Neural cell (in vitro differentiated cells): ENCODE measurements at regions not wholly inside any gene's neighbourhood (a gene's known extent, or its start where the extent isn't known, plus 50 kb on each side); places are given as distances from the start of the nearest gene placed in this dataset.

Source experiments
- H2AFZ ChIP-seq: fragments of 200-600, 300-800 bp; sonication (generic), shearing (Covaris generic); 2 replicates; pipeline ENCODE4 v1.6.0; 2014; ENCODE audit warnings: low read depth, mild to moderate bottlenecking, antibody characterized with exemption, low read length, moderate library complexity
- H3F3A ChIP-seq: fragments of 200-600 bp; shearing (Covaris generic); 2 replicates; pipeline ENCODE4 v1.6.1; 2016; ENCODE audit warnings: mild to moderate bottlenecking, moderate library complexity, mixed read lengths, antibody characterized with exemption, low read length; ENCODE audit not compliant: insufficient read depth, poor library complexity, severe bottlenecking
- H3K27ac ChIP-seq: fragments of 200-600, 300-800 bp; sonication (generic), shearing (Covaris generic); 2 replicates; pipeline ENCODE4 v1.5.1; 2014; ENCODE audit warnings: mild to moderate bottlenecking, low read length, moderate library complexity
- H3K27me3 ChIP-seq: fragments of 300-800, 200-600 bp; sonication (generic), shearing (Covaris generic); 2 replicates; pipeline ENCODE4 v1.6.0; 2014; ENCODE audit warnings: mild to moderate bottlenecking, low read depth, low read length, moderate library complexity; ENCODE audit not compliant: insufficient read depth
- H3K36me3 ChIP-seq: fragments of 300-800, 200-600 bp; sonication (generic), shearing (Covaris generic); 2 replicates; pipeline ENCODE4 v1.5.1; 2014; ENCODE audit warnings: mild to moderate bottlenecking, antibody characterized with exemption, low read length, moderate library complexity; ENCODE audit not compliant: insufficient read depth
- H3K4me2 ChIP-seq: fragments of 300-800, 200-600 bp; sonication (generic), shearing (Covaris generic); 2 replicates; pipeline ENCODE4 v1.6.0; 2014; ENCODE audit warnings: mild to moderate bottlenecking, low read length
- H3K4me3 ChIP-seq: fragments of 300-800, 200-600 bp; sonication (generic), shearing (Covaris generic); 2 replicates; pipeline ENCODE4 v1.5.1; 2014; ENCODE audit warnings: mild to moderate bottlenecking, low read length, moderate library complexity
- H3K79me2 ChIP-seq: fragments of 200-600 bp; shearing (Covaris generic); replicated peaks from 2 replicates; pipeline ENCODE4 v1.6.0; 2014; ENCODE audit warnings: mild to moderate bottlenecking, low read length, moderate library complexity; ENCODE audit not compliant: insufficient read depth
- H3K9ac ChIP-seq: fragments of 300-800, 200-600 bp; sonication (generic), shearing (Covaris generic); 2 replicates; pipeline ENCODE4 v1.6.1; 2016; ENCODE audit warnings: mild to moderate bottlenecking, low read length, mixed read lengths
- H3K9me2 ChIP-seq: fragments of 200-600 bp; shearing (Covaris generic); 2 replicates; pipeline ENCODE4 v1.6.1; 2016; ENCODE audit warnings: mild to moderate bottlenecking, low read length, mixed read lengths; ENCODE audit not compliant: insufficient read depth
- H3K9me3 ChIP-seq: fragments of 200-600, 300-800 bp; sonication (generic), shearing (Covaris generic); 2 replicates; pipeline ENCODE4 v1.6.1; 2016; ENCODE audit warnings: mild to moderate bottlenecking, mixed run types, low read length, moderate library complexity, mixed read lengths
- H4K20me1 ChIP-seq: fragments of 200-600 bp; shearing (Covaris generic); 2 replicates; pipeline ENCODE4 v1.6.1; 2016; ENCODE audit warnings: mild to moderate bottlenecking, mixed run types; ENCODE audit not compliant: insufficient read depth
- EP300 ChIP-seq: fragments of 450-650 bp; conservative IDR thresholded peaks from 2 replicates; pipeline ENCODE4 v1.6.1; 2014; ENCODE audit warnings: antibody characterized with exemption, mild to moderate bottlenecking, moderate library complexity; ENCODE audit not compliant: poor library complexity, severe bottlenecking
- EZH2 ChIP-seq: fragments of 200-600, 300-800 bp; shearing (Covaris generic), sonication (generic); IDR thresholded peaks from 2 replicates; pipeline ENCODE4 v1.6.1; 2014; ENCODE audit warnings: antibody characterized with exemption, low read length, borderline replicate concordance, mild to moderate bottlenecking; ENCODE audit not compliant: insufficient read depth, poor library complexity, severe bottlenecking
- MXI1 ChIP-seq: fragments of 450-650 bp; conservative IDR thresholded peaks from 2 replicates; pipeline ENCODE4 v1.6.1; 2014; ENCODE audit warnings: antibody characterized with exemption, mild to moderate bottlenecking; ENCODE audit not compliant: poor library complexity, severe bottlenecking
- POLR2AphosphoS5 ChIP-seq: IDR thresholded peaks from 2 replicates; pipeline ENCODE4 v1.6.1; 2012
- RAD21 ChIP-seq: fragments of 450-650 bp; conservative IDR thresholded peaks from 2 replicates; pipeline ENCODE4 v1.6.1; 2014; ENCODE audit warnings: antibody characterized with exemption, mild to moderate bottlenecking, moderate library complexity
- SMC3 ChIP-seq: fragments of 450-650 bp; conservative IDR thresholded peaks from 2 replicates; pipeline ENCODE4 v1.6.1; 2014; ENCODE audit warnings: antibody characterized with exemption, mild to moderate bottlenecking, moderate library complexity; ENCODE audit not compliant: poor library complexity
- TAF1 ChIP-seq: IDR thresholded peaks from 2 replicates; pipeline ENCODE4 v1.6.1; 2012; ENCODE audit warnings: low read depth
- TF ChIP-seq, protein P1 (sequence below): IDR thresholded peaks from 2 replicates; pipeline ENCODE4 v1.6.1; 2012; ENCODE audit warnings: borderline replicate concordance
- TF ChIP-seq, protein P2 (sequence below): fragments of 450-650 bp; IDR thresholded peaks from 2 replicates; pipeline ENCODE4 v1.5.1; 2014; ENCODE audit warnings: antibody characterized with exemption, mild to moderate bottlenecking, moderate library complexity; ENCODE audit not compliant: poor library complexity, severe bottlenecking

DNA sequence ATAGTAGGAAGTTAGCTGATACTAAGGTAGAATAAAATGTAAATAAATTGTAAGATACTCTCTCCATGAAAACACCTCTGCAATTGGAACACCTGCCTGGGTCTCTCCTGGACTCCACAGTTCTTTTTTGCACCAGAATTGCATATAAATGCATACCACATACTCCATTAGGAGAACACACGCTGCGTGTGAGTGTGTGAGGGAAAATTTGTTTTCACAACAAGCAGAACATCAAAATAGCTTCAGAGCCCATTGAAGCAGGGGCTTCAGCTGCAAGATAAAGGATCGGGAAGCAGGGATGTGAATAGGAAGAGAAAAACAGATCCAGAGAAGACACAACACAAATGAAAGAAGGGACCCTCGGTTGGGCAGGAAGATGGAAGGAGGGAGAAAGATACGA is 389.8 kb upstream of the BRINP1 start:
- Histone ChIP-seq H3K79me2 (no peaks in the 10 kb centered on the region), H3F3A (no peaks in the 10 kb centered on the region), H3K27me3 (no peaks in the 10 kb centered on the region), H4K20me1 (no peaks in the 10 kb centered on the region), H3K9ac (no peak overlapping the region), H3K27ac (no peak overlapping the region), H3K9me3 (no peaks in the 10 kb centered on the region), H3K36me3 (no peaks in the 10 kb centered on the region), H3K4me2 (no peak overlapping the region), H3K4me3 (no peak overlapping the region), H2AFZ (no peak overlapping the region), H3K9me2 (no peaks in the 10 kb centered on the region)
- TF ChIP-seq, protein P1, sequence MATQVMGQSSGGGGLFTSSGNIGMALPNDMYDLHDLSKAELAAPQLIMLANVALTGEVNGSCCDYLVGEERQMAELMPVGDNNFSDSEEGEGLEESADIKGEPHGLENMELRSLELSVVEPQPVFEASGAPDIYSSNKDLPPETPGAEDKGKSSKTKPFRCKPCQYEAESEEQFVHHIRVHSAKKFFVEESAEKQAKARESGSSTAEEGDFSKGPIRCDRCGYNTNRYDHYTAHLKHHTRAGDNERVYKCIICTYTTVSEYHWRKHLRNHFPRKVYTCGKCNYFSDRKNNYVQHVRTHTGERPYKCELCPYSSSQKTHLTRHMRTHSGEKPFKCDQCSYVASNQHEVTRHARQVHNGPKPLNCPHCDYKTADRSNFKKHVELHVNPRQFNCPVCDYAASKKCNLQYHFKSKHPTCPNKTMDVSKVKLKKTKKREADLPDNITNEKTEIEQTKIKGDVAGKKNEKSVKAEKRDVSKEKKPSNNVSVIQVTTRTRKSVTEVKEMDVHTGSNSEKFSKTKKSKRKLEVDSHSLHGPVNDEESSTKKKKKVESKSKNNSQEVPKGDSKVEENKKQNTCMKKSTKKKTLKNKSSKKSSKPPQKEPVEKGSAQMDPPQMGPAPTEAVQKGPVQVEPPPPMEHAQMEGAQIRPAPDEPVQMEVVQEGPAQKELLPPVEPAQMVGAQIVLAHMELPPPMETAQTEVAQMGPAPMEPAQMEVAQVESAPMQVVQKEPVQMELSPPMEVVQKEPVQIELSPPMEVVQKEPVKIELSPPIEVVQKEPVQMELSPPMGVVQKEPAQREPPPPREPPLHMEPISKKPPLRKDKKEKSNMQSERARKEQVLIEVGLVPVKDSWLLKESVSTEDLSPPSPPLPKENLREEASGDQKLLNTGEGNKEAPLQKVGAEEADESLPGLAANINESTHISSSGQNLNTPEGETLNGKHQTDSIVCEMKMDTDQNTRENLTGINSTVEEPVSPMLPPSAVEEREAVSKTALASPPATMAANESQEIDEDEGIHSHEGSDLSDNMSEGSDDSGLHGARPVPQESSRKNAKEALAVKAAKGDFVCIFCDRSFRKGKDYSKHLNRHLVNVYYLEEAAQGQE, result no peak
- no peak for TF ChIP-seq RAD21
- TF ChIP-seq EZH2, result no peak
- no peak for TF ChIP-seq MXI1
- TF ChIP-seq SMC3, result no peak
- no peak for TF ChIP-seq EP300
- TF ChIP-seq TAF1, result no peak
- TF ChIP-seq, protein P2, sequence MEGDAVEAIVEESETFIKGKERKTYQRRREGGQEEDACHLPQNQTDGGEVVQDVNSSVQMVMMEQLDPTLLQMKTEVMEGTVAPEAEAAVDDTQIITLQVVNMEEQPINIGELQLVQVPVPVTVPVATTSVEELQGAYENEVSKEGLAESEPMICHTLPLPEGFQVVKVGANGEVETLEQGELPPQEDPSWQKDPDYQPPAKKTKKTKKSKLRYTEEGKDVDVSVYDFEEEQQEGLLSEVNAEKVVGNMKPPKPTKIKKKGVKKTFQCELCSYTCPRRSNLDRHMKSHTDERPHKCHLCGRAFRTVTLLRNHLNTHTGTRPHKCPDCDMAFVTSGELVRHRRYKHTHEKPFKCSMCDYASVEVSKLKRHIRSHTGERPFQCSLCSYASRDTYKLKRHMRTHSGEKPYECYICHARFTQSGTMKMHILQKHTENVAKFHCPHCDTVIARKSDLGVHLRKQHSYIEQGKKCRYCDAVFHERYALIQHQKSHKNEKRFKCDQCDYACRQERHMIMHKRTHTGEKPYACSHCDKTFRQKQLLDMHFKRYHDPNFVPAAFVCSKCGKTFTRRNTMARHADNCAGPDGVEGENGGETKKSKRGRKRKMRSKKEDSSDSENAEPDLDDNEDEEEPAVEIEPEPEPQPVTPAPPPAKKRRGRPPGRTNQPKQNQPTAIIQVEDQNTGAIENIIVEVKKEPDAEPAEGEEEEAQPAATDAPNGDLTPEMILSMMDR, result no peak
- TF ChIP-seq POLR2AphosphoS5, result no peak

DNA sequence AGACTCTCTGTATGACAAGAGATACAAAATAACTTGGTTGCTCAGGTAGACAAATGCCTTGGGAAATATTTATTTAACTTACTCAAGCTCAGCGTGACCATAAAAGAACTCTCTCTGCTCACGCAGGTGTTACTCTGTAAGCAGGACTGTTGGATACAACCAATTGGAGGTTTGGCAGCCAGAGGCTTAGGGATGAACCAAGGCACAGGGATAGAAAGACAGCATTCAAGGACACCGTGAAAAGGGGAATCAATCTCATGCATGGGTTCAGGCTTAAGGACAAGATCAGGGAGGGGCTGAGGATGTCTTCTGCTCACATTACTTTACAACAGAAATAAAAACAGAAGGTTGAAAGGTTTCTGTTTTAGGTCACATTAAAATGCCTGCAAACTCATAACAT is 389.0 kb upstream of the BRINP1 start:
- Histone ChIP-seq H3K4me2 (no peak overlapping the region), H3K9me2 (no peaks in the 10 kb centered on the region), H3K79me2 (no peaks in the 10 kb centered on the region), H3K27me3 (no peaks in the 10 kb centered on the region), H2AFZ (no peak overlapping the region), H3K9me3 (no peaks in the 10 kb centered on the region), H3K27ac (no peak overlapping the region), H3F3A (no peaks in the 10 kb centered on the region), H4K20me1 (no peaks in the 10 kb centered on the region), H3K9ac (no peak overlapping the region), H3K36me3 (no peaks in the 10 kb centered on the region), H3K4me3 (no peak overlapping the region)
- no peak for TF ChIP-seq RAD21
- TF ChIP-seq, protein P1, result no peak
- TF ChIP-seq EP300, result no peak
- no peak for TF ChIP-seq TAF1
- no peak for TF ChIP-seq POLR2AphosphoS5
- TF ChIP-seq SMC3, result no peak
- no peak for TF ChIP-seq MXI1
- no peak for TF ChIP-seq EZH2
- TF ChIP-seq, protein P2, result no peak
